GM21737 (cell line): ENCODE measurements at regions not wholly inside any gene's neighbourhood (a gene's known extent, or its start where the extent isn't known, plus 50 kb on each side); places are given as distances from the start of the nearest gene placed in this dataset.

Source experiments
- ATAC-seq: cut with Tn5 transposase; IDR thresholded peaks from one replicate; pipeline ENCODE4 v1.9.1; 2021; ENCODE audit warnings: mild to moderate bottlenecking, moderate library complexity; ENCODE audit not compliant: unreplicated experiment

- no peak for ATAC-seq
These were observed 104.7 kb upstream of the KCNK2 start for GRCh38 chr1:214977700-214978374.

DNA sequence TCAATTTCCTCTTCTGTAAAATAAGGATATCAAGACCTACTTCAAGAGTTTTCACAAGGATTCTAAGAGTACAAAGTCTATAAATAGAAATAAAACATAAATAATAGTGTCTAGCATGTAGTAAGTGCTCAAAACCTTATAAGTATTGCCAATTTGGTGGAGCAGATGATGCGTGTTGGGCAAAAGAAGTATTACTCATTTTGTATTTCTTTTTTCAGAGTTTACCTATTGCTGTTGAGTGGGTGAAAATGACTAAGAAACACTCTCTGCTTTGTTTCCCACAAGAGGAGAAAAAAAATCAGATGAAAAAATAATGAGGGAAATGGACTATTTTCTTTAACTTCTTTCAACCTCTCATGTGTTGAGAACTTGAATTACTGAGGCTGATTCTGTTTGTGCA lies 103.3 kb upstream of the KCNK2 start:
- ATAC-seq, result no peak

DNA sequence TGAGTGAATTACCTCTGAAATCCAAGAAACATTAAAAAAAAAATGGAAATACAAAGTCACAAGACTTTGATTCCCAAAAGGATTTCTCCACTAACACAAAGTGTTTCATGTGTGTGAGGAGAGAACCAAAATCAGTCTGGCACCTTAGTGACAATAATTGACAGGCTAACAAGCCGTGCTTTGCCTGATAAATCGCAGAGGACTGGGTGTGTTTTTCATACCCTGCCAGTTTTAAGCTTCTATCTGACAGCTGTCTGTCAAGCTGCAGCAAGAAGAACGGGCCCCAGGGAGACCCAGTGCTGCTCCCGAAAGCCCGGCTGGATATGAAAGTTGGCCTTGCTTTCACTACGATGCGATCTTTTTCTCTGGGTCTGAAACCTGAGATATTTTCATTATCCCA lies 101.6 kb upstream of the KCNK2 start:
- no peak for ATAC-seq

- no peak for ATAC-seq
These were observed 99.2 kb upstream of the KCNK2 start for GRCh38 chr1:214983126-214983869.

- no peak for ATAC-seq
These were observed 93.2 kb upstream of the KCNK2 start for GRCh38 chr1:214989341-214989740.

- no peak for ATAC-seq
These were observed 91.9 kb upstream of the KCNK2 start for GRCh38 chr1:214990619-214991018.

DNA sequence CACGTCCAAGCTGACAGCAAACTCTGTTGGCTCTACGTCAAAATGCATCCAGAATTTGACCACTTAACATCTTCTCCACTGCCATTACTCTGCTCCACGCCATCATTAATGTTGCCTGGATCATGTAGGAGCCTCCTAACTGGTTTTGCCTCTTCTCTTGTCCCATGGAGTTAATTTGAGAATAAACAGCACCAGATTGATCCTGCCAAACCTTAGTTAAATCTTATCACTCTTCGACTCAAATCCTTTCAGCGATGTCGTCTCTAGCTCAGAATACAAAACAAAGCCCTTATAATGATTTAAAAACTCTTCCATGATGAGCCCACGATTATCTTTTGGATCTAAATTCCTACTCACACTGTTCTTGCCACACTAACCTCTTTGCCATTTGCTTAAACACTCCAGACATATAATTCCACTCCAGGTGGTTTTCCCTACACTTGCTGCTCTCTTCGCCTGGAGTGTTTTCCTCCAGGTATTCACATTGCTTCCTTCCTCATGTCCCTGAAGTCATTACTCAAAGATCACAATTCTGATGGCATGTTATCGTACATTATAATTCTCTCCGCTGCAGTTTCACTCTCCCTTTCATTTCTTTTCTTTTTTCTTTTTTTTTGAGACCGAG lies 90.7 kb upstream of the KCNK2 start:
- ATAC-seq, result no peak

DNA sequence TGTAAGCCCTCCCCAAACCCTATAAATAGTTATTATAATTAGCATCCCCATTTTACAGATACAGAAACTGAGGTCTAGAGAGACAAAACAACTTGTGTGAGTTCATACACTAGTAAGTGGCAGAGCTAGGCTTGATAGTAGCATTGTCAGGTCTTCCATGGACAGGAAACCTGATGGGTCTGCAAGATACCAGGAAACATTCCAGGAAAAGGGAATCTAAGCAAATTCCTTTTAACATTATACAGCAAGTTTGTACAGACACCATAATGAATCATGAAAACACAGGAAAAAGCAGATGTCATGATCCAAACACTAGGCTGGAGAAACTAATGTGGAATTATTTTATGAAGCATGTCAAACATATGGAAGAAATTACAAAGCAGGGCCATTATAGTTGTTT lies 89.1 kb upstream of the KCNK2 start:
- ATAC-seq, result no peak

GRCh38 chr1:214997685-214998084 lies 84.9 kb upstream of the KCNK2 start:
- ATAC-seq, result no peak

- peak; percentile 75 for ATAC-seq
These were observed 81.0 kb upstream of the KCNK2 start for GRCh38 chr1:215001419-215002021.

DNA sequence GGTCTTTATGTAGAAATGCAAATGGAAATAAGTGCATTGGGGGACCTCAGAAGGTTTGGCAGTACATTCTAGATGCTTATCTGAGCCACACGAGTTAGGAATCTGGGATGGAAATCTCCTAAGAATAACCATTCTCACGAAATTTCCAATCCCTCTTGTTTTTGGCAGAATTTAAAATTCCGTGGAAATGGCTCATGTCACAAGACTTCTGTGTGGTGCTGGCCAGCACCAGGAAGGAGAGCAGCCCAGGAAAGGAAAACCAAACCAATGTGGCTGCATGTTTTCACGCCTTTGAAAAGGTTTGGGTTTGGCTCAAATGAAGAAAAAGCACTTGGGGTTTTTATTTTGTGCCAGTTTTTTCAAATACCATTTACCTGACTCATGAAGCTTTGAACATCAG lies 80.1 kb upstream of the KCNK2 start:
- no peak for ATAC-seq

DNA sequence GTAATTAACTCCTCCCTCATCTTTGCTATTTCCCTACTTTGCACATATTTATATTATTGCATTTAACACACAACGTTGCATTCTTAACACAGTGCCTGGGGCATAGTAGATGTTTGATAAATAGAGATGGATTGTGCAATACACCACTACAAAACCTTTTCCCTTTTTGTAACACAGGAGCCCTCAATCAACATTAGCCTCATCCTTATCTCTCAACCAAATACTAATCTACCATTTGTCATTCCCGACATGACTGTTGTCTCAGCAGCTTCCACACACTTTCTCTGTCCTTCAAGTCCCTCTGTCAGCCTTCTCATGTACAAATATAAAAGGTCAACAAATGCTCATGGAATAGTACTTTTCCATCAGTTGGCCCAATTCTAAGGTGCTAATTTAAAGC lies 78.9 kb upstream of the KCNK2 start:
- no peak for ATAC-seq

- ATAC-seq, result no peak
These were observed 78.3 kb upstream of the KCNK2 start for GRCh38 chr1:215004121-215004827.

DNA sequence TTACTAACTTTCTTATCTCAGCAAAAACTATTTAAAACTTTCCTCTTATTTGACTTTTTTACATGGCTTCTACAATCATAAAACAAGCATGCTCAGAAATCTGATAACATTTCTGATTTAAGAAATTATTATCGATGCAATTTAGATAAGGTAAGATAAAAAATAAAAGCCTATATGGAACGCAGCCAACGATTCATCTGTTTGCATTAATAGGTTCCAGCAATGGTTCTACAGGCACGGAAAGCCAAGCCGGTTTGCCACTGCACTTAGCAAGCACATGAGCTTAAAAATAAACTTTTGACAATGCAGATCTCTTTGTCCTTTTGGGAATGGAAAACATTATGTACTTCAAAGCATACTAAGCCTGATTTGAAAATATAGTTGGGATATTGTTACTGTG lies 77.5 kb upstream of the KCNK2 start:
- ATAC-seq, result no peak

- ATAC-seq, result no peak
These were observed 76.7 kb upstream of the KCNK2 start for GRCh38 chr1:215005656-215006345.

DNA sequence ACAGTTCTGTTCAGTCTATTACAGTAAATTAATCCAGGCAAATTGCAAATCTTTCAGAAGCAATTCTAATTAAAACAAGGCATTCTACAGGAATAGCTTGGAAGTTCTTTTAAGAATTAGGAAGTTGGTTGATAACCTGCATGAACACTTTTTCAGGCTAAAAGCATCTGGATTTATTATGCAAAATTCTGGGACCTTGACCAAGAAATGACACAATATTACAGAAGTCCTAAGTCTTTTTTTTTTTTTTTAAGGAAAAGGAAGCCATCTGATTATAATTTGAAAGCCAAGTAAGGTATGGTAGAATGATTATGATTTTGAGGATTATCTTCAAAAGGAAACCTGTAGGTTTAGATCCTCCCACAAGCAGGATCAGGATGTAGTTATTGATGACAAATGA lies 74.7 kb upstream of the KCNK2 start:
- no peak for ATAC-seq

DNA sequence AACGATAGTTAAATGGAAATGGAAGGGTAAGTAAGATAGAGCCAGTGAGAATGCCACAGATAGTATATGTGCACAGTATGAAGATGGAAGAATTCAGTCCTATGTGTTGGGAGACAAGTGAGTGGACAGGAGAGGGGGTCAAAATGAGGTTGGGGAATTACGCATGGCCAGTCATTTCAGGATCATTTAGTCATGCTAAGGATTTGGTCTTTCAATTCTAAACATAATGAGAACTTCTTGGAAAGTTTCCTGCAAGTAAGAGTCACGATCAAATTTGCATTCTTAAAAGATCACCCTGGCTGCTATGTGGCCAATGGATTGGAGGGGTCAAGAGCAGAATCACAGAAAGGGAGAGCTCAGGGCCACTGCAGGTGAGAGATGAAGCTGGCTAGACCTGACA lies 64.0 kb upstream of the KCNK2 start:
- ATAC-seq, result no peak

DNA sequence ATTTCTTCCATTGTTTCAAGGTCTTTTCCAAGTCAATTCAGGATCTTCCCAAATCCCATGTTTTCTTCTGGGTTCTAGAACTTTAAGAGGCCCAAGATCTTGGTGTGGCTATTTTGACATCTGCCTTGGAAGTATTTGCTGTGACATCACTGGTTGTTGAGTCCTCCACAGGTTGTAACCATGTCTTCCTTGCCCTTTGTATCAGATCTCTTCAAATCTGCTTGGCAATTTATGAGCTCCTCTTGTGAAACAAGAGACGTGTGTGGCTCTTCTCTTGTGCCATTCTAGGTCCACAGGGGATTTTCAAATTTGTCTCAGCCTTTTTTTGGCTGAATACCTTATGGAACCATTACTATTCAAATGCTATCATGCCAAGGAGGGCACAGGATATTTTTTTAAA lies 60.3 kb upstream of the KCNK2 start:
- ATAC-seq, result no peak

GRCh38 chr1:215022741-215023141 lies 59.8 kb upstream of the KCNK2 start:
- no peak for ATAC-seq

DNA sequence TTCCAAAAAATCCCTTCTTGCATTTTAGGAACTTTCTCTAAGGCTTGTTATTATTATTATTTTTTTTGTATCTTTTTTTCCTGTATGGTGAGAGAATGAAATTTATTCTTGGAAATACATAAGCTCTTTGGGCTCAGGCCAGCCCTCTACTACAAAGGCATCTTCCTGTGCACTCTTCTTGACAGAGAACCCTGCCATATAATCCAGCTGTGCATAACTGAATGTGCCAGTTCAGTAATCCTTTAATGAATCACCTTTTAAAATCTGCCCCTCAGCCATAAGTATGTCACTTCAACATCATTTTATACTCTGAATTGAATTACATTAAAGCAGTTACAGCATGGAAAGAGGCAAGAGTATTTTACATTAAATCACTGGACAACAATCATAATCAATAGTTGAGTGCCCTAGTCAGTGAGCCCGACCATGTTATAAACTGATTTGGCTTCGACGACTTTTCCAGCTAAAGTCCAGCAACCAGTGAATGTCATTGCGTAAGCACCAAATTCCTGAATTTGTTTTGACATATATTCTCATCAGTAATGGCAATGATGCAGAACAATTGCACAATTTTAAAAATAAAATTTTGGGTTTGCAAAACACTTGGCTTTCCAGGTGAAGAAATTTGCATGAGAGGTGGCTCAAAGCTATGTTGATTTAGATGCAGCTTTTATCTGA lies 59.2 kb upstream of the KCNK2 start:
- ATAC-seq, result no peak
